ENCODE measurements at regions not wholly inside any gene's neighbourhood (a gene's known extent, or its start where the extent isn't known, plus 50 kb on each side); places are given as distances from the start of the nearest gene placed in this dataset.

DNA sequence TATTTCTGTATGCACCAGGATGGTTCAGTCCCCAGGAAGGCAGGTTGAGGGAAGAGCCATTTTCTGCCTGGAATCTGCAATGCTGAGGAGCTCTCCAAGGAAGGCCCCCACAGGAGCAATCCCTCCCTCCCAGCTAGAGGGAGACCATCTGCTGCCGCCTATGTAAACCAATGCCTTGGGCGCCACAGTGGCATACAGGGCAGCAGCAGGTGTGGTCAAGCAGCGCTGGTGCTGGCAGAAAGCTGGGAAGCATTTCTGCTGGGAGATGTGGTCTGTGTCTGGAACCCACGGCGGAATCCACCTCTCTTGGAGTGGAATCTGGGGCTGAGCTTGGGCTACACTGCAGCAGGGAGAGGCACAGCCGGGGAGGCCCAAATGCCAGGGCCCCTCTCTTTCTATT lies 283.3 kb downstream of the RRAGC start:
- Histone ChIP-seq H3K4me1 (ENCODE audit: insufficient read depth, poor library complexity, severe bottlenecking) (no peaks in the 10 kb centered on the region), H3K9me3 (ENCODE audit: severe bottlenecking) (no peaks in the 10 kb centered on the region), H3K27ac (ENCODE audit: poor library complexity, severe bottlenecking) (no peak overlapping the region), H3K27me3 (ENCODE audit: insufficient read depth, poor library complexity, severe bottlenecking) (peaks cover 30% of the 10 kb centered on the region), H3K36me3 (ENCODE audit: low read depth) (no peaks in the 10 kb centered on the region), H3K4me3 (ENCODE audit: severe bottlenecking) (no peak overlapping the region)
- TF ChIP-seq, protein P1, sequence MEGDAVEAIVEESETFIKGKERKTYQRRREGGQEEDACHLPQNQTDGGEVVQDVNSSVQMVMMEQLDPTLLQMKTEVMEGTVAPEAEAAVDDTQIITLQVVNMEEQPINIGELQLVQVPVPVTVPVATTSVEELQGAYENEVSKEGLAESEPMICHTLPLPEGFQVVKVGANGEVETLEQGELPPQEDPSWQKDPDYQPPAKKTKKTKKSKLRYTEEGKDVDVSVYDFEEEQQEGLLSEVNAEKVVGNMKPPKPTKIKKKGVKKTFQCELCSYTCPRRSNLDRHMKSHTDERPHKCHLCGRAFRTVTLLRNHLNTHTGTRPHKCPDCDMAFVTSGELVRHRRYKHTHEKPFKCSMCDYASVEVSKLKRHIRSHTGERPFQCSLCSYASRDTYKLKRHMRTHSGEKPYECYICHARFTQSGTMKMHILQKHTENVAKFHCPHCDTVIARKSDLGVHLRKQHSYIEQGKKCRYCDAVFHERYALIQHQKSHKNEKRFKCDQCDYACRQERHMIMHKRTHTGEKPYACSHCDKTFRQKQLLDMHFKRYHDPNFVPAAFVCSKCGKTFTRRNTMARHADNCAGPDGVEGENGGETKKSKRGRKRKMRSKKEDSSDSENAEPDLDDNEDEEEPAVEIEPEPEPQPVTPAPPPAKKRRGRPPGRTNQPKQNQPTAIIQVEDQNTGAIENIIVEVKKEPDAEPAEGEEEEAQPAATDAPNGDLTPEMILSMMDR (IDR thresholded peaks at IDR 0.05; ENCODE audit: poor library complexity, severe bottlenecking): no peak
- DNase-seq (ENCODE audit: low spot score): no peak
- ATAC-seq (ENCODE audit: low read depth): no peak

DNA sequence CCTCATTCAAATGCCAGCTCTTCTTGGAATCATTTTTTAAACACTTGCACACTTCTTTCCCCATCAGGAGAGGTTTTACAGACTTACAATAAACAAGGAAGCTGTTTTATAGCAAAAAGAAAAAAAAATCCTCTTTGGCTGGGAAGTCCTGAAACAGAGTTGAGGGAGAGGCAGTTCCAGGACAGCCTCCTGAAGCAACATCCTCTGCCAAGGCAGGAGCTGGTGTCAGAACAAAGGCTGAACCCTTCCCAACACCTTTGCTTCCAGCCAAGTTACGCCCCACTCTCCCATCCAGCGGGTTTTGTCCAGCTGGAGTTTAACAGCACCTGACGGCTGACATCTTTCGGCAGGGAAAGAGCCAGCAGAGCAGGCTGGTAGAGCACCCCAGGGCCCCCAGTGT lies 287.8 kb downstream of the RRAGC start:
- no peaks in the 10 kb centered on the region for H3K4me1 ChIP-seq (ENCODE audit: insufficient read depth, poor library complexity, severe bottlenecking)
- TF ChIP-seq, protein P1 (IDR thresholded peaks at IDR 0.05; ENCODE audit: poor library complexity, severe bottlenecking): no peak
- no peak overlapping the region for H3K27ac ChIP-seq (ENCODE audit: poor library complexity, severe bottlenecking)
- no peaks in the 10 kb centered on the region for H3K9me3 ChIP-seq (ENCODE audit: severe bottlenecking)
- H3K27me3 ChIP-seq (ENCODE audit: insufficient read depth, poor library complexity, severe bottlenecking): peaks cover 18% of the 10 kb centered on the region
- no peak overlapping the region for H3K4me3 ChIP-seq (ENCODE audit: severe bottlenecking)
- DNase-seq (ENCODE audit: low spot score) (no peak), ATAC-seq (ENCODE audit: low read depth) (no peak; the same call in 2 of the 3 replicates)
- H3K36me3 ChIP-seq (ENCODE audit: low read depth): no peaks in the 10 kb centered on the region

DNA sequence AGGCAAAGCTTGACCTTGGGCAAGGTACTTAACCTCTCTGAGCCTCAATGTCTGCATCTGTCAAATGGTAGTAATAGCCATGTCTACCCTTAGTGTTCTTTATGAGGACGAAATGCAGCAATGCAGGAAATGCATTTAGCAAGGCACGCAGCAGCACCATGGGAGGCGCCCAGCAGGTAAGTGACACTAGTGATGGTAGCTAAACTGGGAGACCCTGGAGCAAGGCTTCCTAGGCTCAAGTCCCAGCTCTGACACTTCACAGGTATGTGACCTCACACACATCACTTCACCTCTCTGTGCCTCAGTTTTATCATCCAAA lies 289.0 kb downstream of the RRAGC start:
- ATAC-seq (ENCODE audit: low read depth): no peak

DNA sequence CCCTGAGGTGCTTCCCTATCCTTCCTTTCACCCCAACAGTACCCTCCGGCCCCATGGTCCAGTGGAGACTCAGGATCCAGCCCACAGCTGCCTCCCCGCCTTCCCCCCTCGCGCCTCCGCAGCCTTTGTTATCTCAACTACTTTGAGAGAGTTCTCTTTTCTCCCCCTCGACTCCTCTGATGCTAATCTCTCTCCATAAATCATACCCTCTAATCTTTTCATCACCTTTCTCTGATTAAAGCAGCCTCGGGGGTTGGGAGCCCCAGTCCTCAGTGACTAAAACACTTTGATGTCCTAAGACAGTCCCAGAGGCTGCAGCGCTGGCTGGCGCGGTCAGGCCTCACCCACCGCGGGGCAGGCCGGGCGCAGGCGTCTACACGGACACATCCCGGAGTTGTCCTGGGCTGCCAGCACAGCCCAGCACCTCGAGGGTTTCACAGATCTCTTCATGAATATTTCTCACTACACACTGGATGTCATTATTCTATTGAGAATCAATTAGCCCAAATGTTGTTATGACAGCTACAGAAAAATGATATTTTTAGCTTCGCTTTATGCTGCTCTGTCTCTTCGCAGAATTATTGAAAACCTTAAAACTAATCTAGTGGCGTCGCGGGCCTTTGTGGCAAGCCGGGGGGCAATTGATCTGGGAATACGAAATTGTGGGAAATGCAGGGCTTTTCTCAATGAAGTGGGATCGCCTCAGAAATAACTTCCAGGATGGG lies 289.5 kb downstream of the RRAGC start:
- H3K27ac ChIP-seq (ENCODE audit: poor library complexity, severe bottlenecking): no peak overlapping the region
- peaks cover 20% of the 10 kb centered on the region for H3K27me3 ChIP-seq (ENCODE audit: insufficient read depth, poor library complexity, severe bottlenecking)
- no peak for ATAC-seq (ENCODE audit: low read depth)
- no peak for DNase-seq (ENCODE audit: low spot score)
- no peaks in the 10 kb centered on the region for H3K4me1 ChIP-seq (ENCODE audit: insufficient read depth, poor library complexity, severe bottlenecking)
- H3K4me3 ChIP-seq (ENCODE audit: severe bottlenecking): no peak overlapping the region
- H3K9me3 ChIP-seq (ENCODE audit: severe bottlenecking): no peaks in the 10 kb centered on the region
- TF ChIP-seq, protein P1 (IDR thresholded peaks at IDR 0.05; ENCODE audit: poor library complexity, severe bottlenecking): no peak
- H3K36me3 ChIP-seq (ENCODE audit: low read depth): no peaks in the 10 kb centered on the region

More for the DNA sequence above, 289.0 kb downstream of the RRAGC start:
- Histone ChIP-seq H3K27me3 (ENCODE audit: insufficient read depth, poor library complexity, severe bottlenecking) (peaks cover 17% of the 10 kb centered on the region), H3K27ac (ENCODE audit: poor library complexity, severe bottlenecking) (no peak overlapping the region), H3K36me3 (ENCODE audit: low read depth) (no peaks in the 10 kb centered on the region), H3K4me3 (ENCODE audit: severe bottlenecking) (no peak overlapping the region), H3K4me1 (ENCODE audit: insufficient read depth, poor library complexity, severe bottlenecking) (no peaks in the 10 kb centered on the region), H3K9me3 (ENCODE audit: severe bottlenecking) (no peaks in the 10 kb centered on the region)
- no peak for DNase-seq (ENCODE audit: low spot score)
- TF ChIP-seq, protein P1 (IDR thresholded peaks at IDR 0.05; ENCODE audit: poor library complexity, severe bottlenecking): no peak

DNA sequence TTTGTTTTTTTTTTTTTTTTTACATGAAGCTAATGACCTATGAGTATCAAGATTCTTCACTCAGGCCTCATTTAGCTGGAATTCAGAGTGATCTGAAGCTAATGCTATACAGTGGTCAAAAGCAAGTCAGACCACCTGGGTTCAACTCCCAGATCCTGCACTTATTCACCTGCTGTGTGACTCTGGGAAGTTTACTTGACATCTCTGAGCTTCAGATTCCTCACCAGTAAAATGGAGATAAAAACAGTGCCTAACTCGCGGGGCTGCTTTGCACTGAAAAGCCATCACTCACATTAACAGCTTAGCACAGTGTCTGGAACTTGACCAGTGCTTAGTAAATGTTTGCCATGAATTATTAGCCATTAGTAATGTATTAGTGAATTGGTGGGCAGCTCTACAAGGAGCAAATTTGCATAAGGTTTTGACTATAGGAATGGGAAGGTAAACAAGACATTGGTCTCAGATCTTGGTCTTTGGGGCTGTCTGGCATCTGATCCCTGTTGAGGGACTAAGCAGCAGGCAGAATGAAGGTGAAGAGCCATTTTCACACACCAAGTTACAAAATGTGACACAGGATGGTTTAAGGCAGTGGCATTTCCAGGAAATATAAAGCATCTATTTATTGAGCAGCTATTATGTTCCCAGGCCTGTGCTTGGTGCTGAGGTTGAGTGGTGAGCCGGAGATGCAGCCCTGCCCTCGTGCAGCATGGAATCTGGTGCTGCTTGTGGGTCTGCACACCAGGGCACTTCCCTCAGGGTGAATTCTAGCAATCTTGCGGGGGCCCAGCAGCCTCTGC lies 291.3 kb downstream of the RRAGC start:
- DNase-seq (ENCODE audit: low spot score) (no peak), ATAC-seq (ENCODE audit: low read depth) (no peak)
- Histone ChIP-seq H3K36me3 (ENCODE audit: low read depth) (no peaks in the 10 kb centered on the region), H3K27me3 (ENCODE audit: insufficient read depth, poor library complexity, severe bottlenecking) (peaks cover 20% of the 10 kb centered on the region), H3K4me1 (ENCODE audit: insufficient read depth, poor library complexity, severe bottlenecking) (no peaks in the 10 kb centered on the region), H3K4me3 (ENCODE audit: severe bottlenecking) (no peak overlapping the region), H3K9me3 (ENCODE audit: severe bottlenecking) (no peaks in the 10 kb centered on the region), H3K27ac (ENCODE audit: poor library complexity, severe bottlenecking) (no peak overlapping the region)
- TF ChIP-seq, protein P1 (IDR thresholded peaks at IDR 0.05; ENCODE audit: poor library complexity, severe bottlenecking): no peak

All from RWPE2 (cell line).